ENCODE measurements at regions not wholly inside any gene's neighbourhood (a gene's known extent, or its start where the extent isn't known, plus 50 kb on each side); places are given as distances from the start of the nearest gene placed in this dataset.

DNA sequence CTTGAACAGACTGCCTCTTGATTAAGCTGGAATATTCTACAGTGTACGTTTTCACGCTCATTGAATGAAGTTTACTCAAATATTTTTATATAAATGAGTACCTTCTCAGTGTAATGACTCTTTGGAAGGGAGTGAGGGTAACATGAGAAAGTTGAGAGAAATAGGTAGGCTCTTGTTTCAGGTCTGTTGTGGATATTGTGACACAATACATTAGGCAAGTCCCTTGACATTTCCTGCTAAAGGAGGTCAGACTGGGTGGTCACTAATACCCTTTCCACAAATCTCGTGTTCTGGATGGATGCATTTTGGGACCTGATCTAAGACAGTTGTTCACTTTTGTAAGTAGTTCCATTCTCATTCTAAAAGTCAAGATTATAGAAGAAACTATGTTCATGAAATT, 324.8 kb upstream of the AZI2 start:
- TF ChIP-seq, protein P1, sequence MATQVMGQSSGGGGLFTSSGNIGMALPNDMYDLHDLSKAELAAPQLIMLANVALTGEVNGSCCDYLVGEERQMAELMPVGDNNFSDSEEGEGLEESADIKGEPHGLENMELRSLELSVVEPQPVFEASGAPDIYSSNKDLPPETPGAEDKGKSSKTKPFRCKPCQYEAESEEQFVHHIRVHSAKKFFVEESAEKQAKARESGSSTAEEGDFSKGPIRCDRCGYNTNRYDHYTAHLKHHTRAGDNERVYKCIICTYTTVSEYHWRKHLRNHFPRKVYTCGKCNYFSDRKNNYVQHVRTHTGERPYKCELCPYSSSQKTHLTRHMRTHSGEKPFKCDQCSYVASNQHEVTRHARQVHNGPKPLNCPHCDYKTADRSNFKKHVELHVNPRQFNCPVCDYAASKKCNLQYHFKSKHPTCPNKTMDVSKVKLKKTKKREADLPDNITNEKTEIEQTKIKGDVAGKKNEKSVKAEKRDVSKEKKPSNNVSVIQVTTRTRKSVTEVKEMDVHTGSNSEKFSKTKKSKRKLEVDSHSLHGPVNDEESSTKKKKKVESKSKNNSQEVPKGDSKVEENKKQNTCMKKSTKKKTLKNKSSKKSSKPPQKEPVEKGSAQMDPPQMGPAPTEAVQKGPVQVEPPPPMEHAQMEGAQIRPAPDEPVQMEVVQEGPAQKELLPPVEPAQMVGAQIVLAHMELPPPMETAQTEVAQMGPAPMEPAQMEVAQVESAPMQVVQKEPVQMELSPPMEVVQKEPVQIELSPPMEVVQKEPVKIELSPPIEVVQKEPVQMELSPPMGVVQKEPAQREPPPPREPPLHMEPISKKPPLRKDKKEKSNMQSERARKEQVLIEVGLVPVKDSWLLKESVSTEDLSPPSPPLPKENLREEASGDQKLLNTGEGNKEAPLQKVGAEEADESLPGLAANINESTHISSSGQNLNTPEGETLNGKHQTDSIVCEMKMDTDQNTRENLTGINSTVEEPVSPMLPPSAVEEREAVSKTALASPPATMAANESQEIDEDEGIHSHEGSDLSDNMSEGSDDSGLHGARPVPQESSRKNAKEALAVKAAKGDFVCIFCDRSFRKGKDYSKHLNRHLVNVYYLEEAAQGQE (IDR thresholded peaks at IDR 0.05; ENCODE audit: insufficient read depth in 1 of 2, low read depth in 2 of 2, low read length in 1 of 2): no peak
- TF ChIP-seq, protein P2, sequence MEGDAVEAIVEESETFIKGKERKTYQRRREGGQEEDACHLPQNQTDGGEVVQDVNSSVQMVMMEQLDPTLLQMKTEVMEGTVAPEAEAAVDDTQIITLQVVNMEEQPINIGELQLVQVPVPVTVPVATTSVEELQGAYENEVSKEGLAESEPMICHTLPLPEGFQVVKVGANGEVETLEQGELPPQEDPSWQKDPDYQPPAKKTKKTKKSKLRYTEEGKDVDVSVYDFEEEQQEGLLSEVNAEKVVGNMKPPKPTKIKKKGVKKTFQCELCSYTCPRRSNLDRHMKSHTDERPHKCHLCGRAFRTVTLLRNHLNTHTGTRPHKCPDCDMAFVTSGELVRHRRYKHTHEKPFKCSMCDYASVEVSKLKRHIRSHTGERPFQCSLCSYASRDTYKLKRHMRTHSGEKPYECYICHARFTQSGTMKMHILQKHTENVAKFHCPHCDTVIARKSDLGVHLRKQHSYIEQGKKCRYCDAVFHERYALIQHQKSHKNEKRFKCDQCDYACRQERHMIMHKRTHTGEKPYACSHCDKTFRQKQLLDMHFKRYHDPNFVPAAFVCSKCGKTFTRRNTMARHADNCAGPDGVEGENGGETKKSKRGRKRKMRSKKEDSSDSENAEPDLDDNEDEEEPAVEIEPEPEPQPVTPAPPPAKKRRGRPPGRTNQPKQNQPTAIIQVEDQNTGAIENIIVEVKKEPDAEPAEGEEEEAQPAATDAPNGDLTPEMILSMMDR (IDR thresholded peaks at IDR 0.05): no peak
